ENCODE measurements at regions not wholly inside any gene's neighbourhood (a gene's known extent, or its start where the extent isn't known, plus 50 kb on each side); places are given as distances from the start of the nearest gene placed in this dataset.

- no peak for TF ChIP-seq CTCF (IDR thresholded peaks at IDR 0.05; ENCODE audit: insufficient read depth, low read depth, low read length)
- TF ChIP-seq EZH2 (IDR thresholded peaks at IDR 0.05; ENCODE audit: insufficient read depth, low read length): no peak
Measured at GRCh38 chr4:151538963-151539362, 130.0 kb downstream of the FHIP1A start.

Data from astrocyte (in vitro differentiated cells and primary cell).